Neural cell (in vitro differentiated cells): ENCODE measurements at regions not wholly inside any gene's neighbourhood (a gene's known extent, or its start where the extent isn't known, plus 50 kb on each side); places are given as distances from the start of the nearest gene placed in this dataset.

Experiments used
- H2AFZ ChIP-seq: fragments of 200-600, 300-800 bp; sonication (generic), shearing (Covaris generic); 2 replicates; pipeline ENCODE4 v1.6.0; 2014; ENCODE audit warnings: low read depth, mild to moderate bottlenecking, antibody characterized with exemption, low read length, moderate library complexity
- H3F3A ChIP-seq: fragments of 200-600 bp; shearing (Covaris generic); 2 replicates; pipeline ENCODE4 v1.6.1; 2016; ENCODE audit warnings: mild to moderate bottlenecking, moderate library complexity, mixed read lengths, antibody characterized with exemption, low read length; ENCODE audit not compliant: insufficient read depth, poor library complexity, severe bottlenecking
- H3K27ac ChIP-seq: fragments of 200-600, 300-800 bp; sonication (generic), shearing (Covaris generic); 2 replicates; pipeline ENCODE4 v1.5.1; 2014; ENCODE audit warnings: mild to moderate bottlenecking, low read length, moderate library complexity
- H3K27me3 ChIP-seq: fragments of 300-800, 200-600 bp; sonication (generic), shearing (Covaris generic); 2 replicates; pipeline ENCODE4 v1.6.0; 2014; ENCODE audit warnings: mild to moderate bottlenecking, low read depth, low read length, moderate library complexity; ENCODE audit not compliant: insufficient read depth
- H3K36me3 ChIP-seq: fragments of 300-800, 200-600 bp; sonication (generic), shearing (Covaris generic); 2 replicates; pipeline ENCODE4 v1.5.1; 2014; ENCODE audit warnings: mild to moderate bottlenecking, antibody characterized with exemption, low read length, moderate library complexity; ENCODE audit not compliant: insufficient read depth
- H3K4me2 ChIP-seq: fragments of 300-800, 200-600 bp; sonication (generic), shearing (Covaris generic); 2 replicates; pipeline ENCODE4 v1.6.0; 2014; ENCODE audit warnings: mild to moderate bottlenecking, low read length
- H3K4me3 ChIP-seq: fragments of 300-800, 200-600 bp; sonication (generic), shearing (Covaris generic); 2 replicates; pipeline ENCODE4 v1.5.1; 2014; ENCODE audit warnings: mild to moderate bottlenecking, low read length, moderate library complexity
- H3K79me2 ChIP-seq: fragments of 200-600 bp; shearing (Covaris generic); replicated peaks from 2 replicates; pipeline ENCODE4 v1.6.0; 2014; ENCODE audit warnings: mild to moderate bottlenecking, low read length, moderate library complexity; ENCODE audit not compliant: insufficient read depth
- H3K9ac ChIP-seq: fragments of 300-800, 200-600 bp; sonication (generic), shearing (Covaris generic); 2 replicates; pipeline ENCODE4 v1.6.1; 2016; ENCODE audit warnings: mild to moderate bottlenecking, low read length, mixed read lengths
- H3K9me2 ChIP-seq: fragments of 200-600 bp; shearing (Covaris generic); 2 replicates; pipeline ENCODE4 v1.6.1; 2016; ENCODE audit warnings: mild to moderate bottlenecking, low read length, mixed read lengths; ENCODE audit not compliant: insufficient read depth
- H3K9me3 ChIP-seq: fragments of 200-600, 300-800 bp; sonication (generic), shearing (Covaris generic); 2 replicates; pipeline ENCODE4 v1.6.1; 2016; ENCODE audit warnings: mild to moderate bottlenecking, mixed run types, low read length, moderate library complexity, mixed read lengths
- H4K20me1 ChIP-seq: fragments of 200-600 bp; shearing (Covaris generic); 2 replicates; pipeline ENCODE4 v1.6.1; 2016; ENCODE audit warnings: mild to moderate bottlenecking, mixed run types; ENCODE audit not compliant: insufficient read depth
- EP300 ChIP-seq: fragments of 450-650 bp; conservative IDR thresholded peaks from 2 replicates; pipeline ENCODE4 v1.6.1; 2014; ENCODE audit warnings: antibody characterized with exemption, mild to moderate bottlenecking, moderate library complexity; ENCODE audit not compliant: poor library complexity, severe bottlenecking
- EZH2 ChIP-seq: fragments of 200-600, 300-800 bp; shearing (Covaris generic), sonication (generic); IDR thresholded peaks from 2 replicates; pipeline ENCODE4 v1.6.1; 2014; ENCODE audit warnings: antibody characterized with exemption, low read length, borderline replicate concordance, mild to moderate bottlenecking; ENCODE audit not compliant: insufficient read depth, poor library complexity, severe bottlenecking
- MXI1 ChIP-seq: fragments of 450-650 bp; conservative IDR thresholded peaks from 2 replicates; pipeline ENCODE4 v1.6.1; 2014; ENCODE audit warnings: antibody characterized with exemption, mild to moderate bottlenecking; ENCODE audit not compliant: poor library complexity, severe bottlenecking
- POLR2AphosphoS5 ChIP-seq: IDR thresholded peaks from 2 replicates; pipeline ENCODE4 v1.6.1; 2012
- RAD21 ChIP-seq: fragments of 450-650 bp; conservative IDR thresholded peaks from 2 replicates; pipeline ENCODE4 v1.6.1; 2014; ENCODE audit warnings: antibody characterized with exemption, mild to moderate bottlenecking, moderate library complexity
- REST ChIP-seq: IDR thresholded peaks from 2 replicates; pipeline ENCODE4 v1.6.1; 2012; ENCODE audit warnings: borderline replicate concordance
- SMC3 ChIP-seq: fragments of 450-650 bp; conservative IDR thresholded peaks from 2 replicates; pipeline ENCODE4 v1.6.1; 2014; ENCODE audit warnings: antibody characterized with exemption, mild to moderate bottlenecking, moderate library complexity; ENCODE audit not compliant: poor library complexity
- TAF1 ChIP-seq: IDR thresholded peaks from 2 replicates; pipeline ENCODE4 v1.6.1; 2012; ENCODE audit warnings: low read depth
- TF ChIP-seq, protein P1 (sequence below): fragments of 450-650 bp; IDR thresholded peaks from 2 replicates; pipeline ENCODE4 v1.5.1; 2014; ENCODE audit warnings: antibody characterized with exemption, mild to moderate bottlenecking, moderate library complexity; ENCODE audit not compliant: poor library complexity, severe bottlenecking

DNA sequence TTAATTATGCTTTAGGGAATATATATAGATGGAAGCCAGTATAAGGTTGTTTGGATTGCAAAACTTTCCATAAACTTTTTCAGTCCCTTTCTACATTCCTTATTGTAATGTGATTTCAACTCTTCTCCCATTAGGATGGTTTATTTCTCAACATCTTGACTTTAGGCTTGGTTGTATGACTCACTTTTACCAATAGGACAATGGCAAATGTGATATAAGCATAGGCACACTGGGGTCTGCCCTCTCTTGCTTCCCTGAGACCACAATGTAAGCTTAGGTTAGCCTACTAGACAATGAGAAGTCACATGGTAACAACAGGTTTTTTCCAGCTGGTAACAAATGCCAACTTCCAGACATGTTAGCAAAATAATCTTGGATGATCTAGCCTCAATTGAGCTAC is 163.3 kb upstream of the RBPJ start:
- Histone ChIP-seq H3K27ac (no peak overlapping the region), H2AFZ (no peak overlapping the region), H3K9me3 (no peaks in the 10 kb centered on the region), H3K79me2 (no peaks in the 10 kb centered on the region), H3K27me3 (no peaks in the 10 kb centered on the region), H3K4me2 (no peak overlapping the region), H3F3A (no peaks in the 10 kb centered on the region), H3K36me3 (no peaks in the 10 kb centered on the region), H3K9ac (no peak overlapping the region), H3K9me2 (no peaks in the 10 kb centered on the region), H4K20me1 (no peaks in the 10 kb centered on the region), H3K4me3 (no peak overlapping the region)
- TF ChIP-seq SMC3, result no peak
- no peak for TF ChIP-seq POLR2AphosphoS5
- TF ChIP-seq REST, result no peak
- TF ChIP-seq, protein P1, sequence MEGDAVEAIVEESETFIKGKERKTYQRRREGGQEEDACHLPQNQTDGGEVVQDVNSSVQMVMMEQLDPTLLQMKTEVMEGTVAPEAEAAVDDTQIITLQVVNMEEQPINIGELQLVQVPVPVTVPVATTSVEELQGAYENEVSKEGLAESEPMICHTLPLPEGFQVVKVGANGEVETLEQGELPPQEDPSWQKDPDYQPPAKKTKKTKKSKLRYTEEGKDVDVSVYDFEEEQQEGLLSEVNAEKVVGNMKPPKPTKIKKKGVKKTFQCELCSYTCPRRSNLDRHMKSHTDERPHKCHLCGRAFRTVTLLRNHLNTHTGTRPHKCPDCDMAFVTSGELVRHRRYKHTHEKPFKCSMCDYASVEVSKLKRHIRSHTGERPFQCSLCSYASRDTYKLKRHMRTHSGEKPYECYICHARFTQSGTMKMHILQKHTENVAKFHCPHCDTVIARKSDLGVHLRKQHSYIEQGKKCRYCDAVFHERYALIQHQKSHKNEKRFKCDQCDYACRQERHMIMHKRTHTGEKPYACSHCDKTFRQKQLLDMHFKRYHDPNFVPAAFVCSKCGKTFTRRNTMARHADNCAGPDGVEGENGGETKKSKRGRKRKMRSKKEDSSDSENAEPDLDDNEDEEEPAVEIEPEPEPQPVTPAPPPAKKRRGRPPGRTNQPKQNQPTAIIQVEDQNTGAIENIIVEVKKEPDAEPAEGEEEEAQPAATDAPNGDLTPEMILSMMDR, result no peak
- no peak for TF ChIP-seq MXI1
- no peak for TF ChIP-seq TAF1
- TF ChIP-seq EP300, result no peak
- no peak for TF ChIP-seq EZH2
- TF ChIP-seq RAD21, result no peak

GRCh38 chr4:26160591-26160990 is 160.2 kb upstream of the RBPJ start:
- Histone ChIP-seq H3K27ac (no peak overlapping the region), H2AFZ (no peak overlapping the region), H3K79me2 (no peaks in the 10 kb centered on the region), H3K27me3 (no peaks in the 10 kb centered on the region), H3K9ac (no peak overlapping the region), H3F3A (no peaks in the 10 kb centered on the region), H3K4me2 (no peak overlapping the region), H4K20me1 (no peaks in the 10 kb centered on the region), H3K4me3 (no peak overlapping the region), H3K9me3 (no peaks in the 10 kb centered on the region), H3K9me2 (no peaks in the 10 kb centered on the region), H3K36me3 (no peaks in the 10 kb centered on the region)
- TF ChIP-seq EP300, result no peak
